HG03135 (cell line): ENCODE measurements at regions not wholly inside any gene's neighbourhood (a gene's known extent, or its start where the extent isn't known, plus 50 kb on each side); places are given as distances from the start of the nearest gene placed in this dataset.

Source experiments
- ATAC-seq: cut with Tn5 transposase; IDR thresholded peaks from one replicate; pipeline ENCODE4 v1.9.1; 2021; ENCODE audit warnings: mild to moderate bottlenecking, moderate library complexity; ENCODE audit not compliant: unreplicated experiment

- ATAC-seq = no peak
Measured at GRCh38 chr6:156533872-156534524, 243.2 kb upstream of the ARID1B start.

GRCh38 chr6:156526081-156526480 is 251.1 kb upstream of the ARID1B start:
- ATAC-seq = no peak

GRCh38 chr6:156525541-156525940 is 251.6 kb upstream of the ARID1B start:
- ATAC-seq = no peak

DNA sequence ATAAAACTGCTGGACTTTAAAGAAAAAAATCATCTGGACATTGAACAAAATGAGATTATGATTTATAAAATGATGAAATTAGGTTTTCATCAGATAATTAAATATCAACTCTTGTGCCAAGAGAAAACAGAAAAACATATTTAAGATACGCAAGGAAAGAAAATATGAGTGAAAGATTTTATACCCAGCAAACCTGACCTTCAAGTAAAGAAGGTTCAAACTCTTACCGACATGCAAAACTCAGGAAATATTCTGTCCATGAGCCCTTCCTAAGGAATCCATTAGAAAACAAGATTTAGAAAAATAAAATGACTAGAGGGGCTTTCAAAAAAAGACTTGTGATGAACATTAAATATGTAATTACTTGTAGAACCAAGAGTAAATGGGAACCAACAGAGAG is 257.2 kb upstream of the ARID1B start:
- ATAC-seq = no peak

DNA sequence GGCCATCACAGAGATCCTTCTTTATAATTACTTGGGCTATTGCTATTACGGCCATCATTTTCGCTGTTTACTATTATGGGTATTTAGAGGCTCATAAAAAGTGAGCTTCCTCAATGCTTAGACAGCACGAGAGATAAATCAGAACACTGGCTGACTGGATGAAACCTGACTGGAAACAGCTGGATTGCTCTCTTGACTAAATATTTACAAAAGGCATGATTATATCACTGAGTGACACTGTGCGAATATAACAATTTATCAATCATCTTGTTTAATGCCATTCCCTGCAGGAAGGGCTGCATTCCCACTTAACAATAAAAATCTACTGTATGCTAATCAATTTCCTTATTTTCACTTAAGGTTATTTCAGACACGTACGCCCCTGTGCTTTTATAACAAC is 260.1 kb upstream of the ARID1B start:
- ATAC-seq = no peak

DNA sequence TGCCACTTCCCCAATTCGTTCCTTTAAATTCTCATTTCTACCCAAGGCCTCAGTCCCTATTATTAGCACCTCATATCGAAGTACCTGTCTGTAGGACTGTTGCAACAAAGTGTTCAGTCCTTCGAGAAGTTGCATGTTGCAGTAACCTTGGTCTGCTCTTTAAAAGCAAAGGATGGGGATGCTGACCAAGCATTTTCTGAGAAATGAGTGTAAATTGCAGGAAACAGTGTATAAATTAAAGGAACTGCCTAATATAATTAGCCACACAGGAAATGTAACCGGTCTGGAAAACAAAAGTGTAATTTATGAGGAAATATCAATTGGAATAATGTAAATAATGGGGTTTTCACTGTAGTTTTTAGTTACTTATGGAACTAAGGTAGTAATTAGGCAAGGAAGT is 261.9 kb upstream of the ARID1B start:
- no peak for ATAC-seq

DNA sequence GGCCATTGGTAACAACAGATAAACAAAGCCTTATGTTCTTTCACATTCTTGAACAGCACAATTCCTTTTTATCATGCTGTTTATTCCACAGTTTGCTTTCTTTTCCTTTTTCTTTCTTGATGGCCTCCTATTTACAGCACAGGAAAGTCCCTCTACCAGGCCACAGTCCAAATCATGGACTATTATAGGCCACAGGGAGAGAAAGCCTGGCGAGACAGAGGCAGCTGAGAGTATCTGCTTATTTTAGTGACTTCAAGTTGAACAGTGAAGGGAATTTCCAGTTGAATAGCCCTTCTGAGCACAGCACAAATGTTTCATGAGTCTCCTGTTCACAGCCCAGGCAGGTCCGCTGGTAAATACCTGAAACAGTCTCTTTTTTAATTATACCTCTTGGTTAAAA is 263.7 kb upstream of the ARID1B start:
- no peak for ATAC-seq

GRCh38 chr6:156511570-156511969 is 265.6 kb upstream of the ARID1B start:
- ATAC-seq = no peak

DNA sequence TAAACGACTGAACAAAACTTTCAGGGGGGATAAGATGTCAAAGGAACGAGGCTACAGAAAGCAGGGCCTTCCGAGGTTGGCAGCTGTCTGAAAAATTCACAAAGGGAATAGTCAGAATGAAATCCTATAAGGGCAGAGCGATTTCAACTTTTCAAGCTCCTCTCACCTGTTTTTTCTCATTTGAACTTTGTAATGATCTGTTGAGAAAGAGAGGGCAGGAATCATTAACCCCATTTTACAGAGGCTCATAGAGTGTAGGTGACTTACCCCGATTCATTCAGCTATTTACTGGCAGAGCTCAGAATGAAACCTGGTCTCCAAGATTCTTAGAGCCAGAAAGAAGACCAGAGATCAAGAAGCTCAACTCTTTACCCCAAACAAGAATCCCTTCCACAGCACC is 266.1 kb upstream of the ARID1B start:
- ATAC-seq = no peak

- ATAC-seq = no peak
Measured at GRCh38 chr6:156510242-156510641, 266.9 kb upstream of the ARID1B start.

DNA sequence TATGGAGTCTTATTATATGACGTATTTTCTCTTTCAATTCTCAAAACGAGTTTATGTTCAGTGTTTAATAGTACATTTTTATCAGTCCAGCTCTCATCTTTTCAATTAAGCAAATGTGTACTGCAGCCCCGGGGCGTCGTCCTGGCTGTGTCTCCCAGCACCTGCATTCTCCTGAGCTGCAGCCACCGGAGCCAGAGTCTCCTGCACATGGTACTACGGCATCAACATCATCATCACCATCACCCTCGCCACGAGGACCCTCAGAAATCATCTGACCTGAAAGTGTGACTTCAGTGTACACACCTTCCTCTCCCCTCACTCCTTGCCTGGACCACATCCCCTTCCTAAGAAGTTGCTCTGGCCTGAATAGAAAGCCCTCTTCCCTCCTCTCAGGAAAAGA is 267.7 kb upstream of the ARID1B start:
- ATAC-seq = no peak

DNA sequence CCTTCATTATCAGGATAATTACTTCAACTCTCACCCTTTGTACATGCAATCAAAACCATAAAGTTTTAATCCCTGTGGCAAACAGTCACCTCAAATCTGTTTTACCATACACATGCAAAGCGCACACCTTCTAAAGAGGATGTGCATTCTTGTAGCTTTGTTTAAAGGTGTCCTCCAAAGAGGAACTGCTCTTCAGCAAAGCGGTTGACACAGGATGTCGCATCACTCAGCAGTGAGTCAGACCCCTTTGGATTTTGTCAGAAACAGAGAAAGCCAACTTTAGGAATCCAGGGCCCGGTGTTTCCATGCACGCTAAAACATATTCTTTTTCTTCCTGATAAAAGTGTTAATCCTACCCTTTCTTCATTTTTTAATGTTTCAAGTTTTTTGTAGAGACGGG is 268.3 kb upstream of the ARID1B start:
- no peak for ATAC-seq

- no peak for ATAC-seq
Measured at GRCh38 chr6:156508126-156508525, 269.1 kb upstream of the ARID1B start.

DNA sequence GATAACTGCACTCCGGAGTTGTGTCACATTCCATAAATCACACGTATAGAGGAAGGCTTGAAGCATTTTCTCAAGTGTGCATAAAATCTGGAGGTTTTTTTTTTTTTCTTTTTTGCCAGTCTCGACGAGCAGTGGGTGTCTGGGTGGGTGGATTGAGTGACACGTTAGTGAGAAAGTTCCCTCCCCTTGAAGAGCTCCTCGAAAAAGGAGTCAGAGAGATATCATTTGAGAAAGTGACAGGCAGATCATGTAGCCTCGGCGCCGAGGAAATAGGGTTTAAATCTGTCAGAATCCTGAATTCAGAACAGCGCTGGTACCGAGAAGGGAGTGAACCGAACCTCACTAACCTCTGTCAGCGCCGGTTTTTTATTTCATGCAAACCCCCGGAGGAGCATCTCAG is 269.5 kb upstream of the ARID1B start:
- ATAC-seq = no peak

- no peak for ATAC-seq
Measured at GRCh38 chr6:156507106-156507505, 270.1 kb upstream of the ARID1B start.

DNA sequence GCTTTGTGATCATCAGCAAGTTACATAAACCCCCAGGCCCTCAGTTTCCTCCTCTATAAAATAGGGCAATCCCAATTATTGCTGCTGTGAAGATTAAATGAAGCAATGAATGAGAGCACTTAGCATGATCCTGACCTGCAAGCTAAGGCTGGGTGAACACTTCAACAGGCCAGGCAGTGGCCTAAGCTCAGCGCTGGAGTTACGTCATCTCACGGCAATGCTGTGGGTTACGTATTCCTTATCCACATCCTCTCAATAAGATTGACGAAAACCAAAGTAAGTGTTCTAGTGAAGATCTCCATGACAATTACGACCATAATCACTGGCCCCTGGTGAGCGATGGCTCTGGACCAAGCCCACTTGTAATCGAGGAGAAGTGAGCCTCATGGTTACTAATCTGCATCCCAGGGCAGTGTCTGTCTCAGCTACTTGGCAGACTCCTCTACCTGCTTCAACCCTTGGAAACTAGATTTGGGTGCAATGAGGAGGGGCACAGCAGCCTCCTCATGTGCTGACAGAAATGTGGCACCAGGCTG is 274.1 kb upstream of the ARID1B start:
- no peak for ATAC-seq

GRCh38 chr6:156497618-156498017 is 279.6 kb upstream of the ARID1B start:
- no peak for ATAC-seq

DNA sequence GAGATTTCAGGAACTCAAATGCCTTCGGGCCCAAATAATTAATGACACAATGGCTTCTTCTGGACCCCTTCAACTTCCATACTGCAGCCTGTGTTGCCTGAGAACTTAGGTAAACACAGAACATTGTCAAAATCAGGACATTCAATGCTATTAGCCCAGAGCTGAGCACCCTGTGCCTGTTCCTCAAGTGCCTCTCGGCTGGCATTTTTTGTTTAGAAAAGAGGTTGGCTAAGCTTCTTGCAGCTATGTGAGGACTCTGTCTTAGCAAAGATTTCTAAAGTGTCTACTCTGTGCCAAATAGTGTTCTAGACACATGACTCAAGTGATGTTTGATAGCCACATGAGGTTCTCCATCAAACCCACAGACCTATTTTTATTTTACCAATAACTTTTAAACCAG is 289.3 kb upstream of the ARID1B start:
- ATAC-seq = no peak

DNA sequence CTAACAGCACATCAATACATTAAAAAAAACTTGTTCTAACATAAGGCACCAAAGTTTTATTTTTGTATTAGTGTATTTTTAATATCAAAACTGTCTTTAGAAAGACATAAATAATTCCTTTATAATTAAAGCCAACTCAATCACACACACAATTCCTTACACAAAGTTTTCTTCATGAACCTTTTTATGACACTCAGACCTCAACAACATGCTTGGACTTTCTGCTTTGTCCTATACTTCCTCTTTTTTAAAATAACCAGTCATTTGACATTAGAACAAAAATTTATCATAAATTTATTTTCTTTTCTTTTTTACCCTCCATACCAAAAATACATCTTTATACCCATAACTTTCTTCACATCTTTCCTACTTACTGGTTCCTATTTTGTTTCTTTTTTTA is 292.0 kb upstream of the ARID1B start:
- no peak for ATAC-seq

GRCh38 chr6:156474507-156475120 is 302.6 kb upstream of the ARID1B start:
- ATAC-seq = no peak

DNA sequence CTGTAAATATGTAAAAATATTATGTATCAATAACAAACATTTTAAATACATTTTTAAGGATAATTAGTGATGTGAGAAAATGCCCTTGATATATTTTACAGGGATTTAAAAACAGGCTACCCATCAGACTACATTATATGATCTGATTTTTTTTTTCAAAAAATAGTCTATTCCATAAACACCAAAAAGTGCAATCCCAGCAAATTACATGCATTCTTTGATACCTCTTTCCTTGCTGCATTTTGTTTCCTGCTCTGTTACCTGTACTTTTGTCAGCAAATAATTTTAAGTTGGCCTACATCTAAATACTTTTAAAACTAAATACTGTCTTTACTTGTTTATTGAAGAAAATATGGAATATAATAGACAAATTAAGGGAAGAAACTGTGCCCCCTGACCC is 306.2 kb upstream of the ARID1B start:
- ATAC-seq = no peak

DNA sequence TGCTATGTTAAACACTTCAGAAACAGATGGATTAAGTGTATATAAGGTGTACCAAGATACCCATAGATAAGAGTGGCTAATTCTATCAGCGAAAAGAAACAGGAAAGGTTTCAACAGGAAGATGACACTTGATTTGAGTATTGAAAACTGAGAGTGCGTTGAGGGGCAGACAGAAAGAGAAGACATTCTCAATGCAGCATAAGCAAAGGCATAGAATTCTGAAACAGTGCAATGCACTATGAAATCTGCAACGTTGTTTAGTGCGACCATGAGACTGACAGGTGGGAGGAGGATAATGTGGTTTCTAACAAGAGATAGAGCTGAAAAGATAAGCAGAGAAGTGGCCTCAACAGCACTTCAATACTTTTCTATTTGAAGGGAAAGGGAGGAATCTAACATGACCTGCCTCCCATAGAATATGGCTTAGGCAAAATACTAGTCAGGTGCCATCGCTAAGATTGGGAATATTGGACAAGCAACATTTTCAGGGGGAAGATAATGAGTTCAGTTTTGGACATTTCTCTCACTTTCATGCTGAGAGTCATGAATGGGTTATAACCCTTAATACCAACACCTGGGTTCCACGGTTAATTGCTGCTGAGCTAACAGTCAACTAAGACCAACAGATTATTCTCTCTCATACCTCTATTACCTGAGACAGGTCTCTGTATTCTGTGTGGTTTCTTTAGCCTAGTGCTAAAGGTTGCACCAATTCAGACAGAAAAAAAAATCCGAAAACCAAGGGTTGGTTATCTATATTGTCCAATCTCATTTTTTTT is 312.9 kb upstream of the ARID1B start:
- no peak for ATAC-seq
